GM10266 (cell line): ENCODE measurements at regions not wholly inside any gene's neighbourhood (a gene's known extent, or its start where the extent isn't known, plus 50 kb on each side); places are given as distances from the start of the nearest gene placed in this dataset.

Experiments used
- DNase-seq: peaks from one replicate; pipeline ENCODE4 v3.0.0; 2012; ENCODE audit errors: extremely low spot score
- CTCF ChIP-seq: IDR thresholded peaks from 2 replicates; pipeline ENCODE4 v1.5.1; 2012; ENCODE audit warnings: mild to moderate bottlenecking, low read depth; ENCODE audit not compliant: control insufficient read depth, insufficient read depth; ENCODE audit errors: missing control alignments

GRCh38 chr6:169079650-169080049, 174.0 kb downstream of the THBS2 start:
- no peak for DNase-seq
- no peak for TF ChIP-seq CTCF

GRCh38 chr6:169078399-169079145, 175.1 kb downstream of the THBS2 start:
- DNase-seq: no peak
- no peak for TF ChIP-seq CTCF

- DNase-seq: no peak
- TF ChIP-seq CTCF: no peak
These were observed 177.6 kb downstream of the THBS2 start for GRCh38 chr6:169075915-169076654.

- no peak for TF ChIP-seq CTCF
- DNase-seq: no peak
These were observed 178.3 kb downstream of the THBS2 start for GRCh38 chr6:169075211-169075914.

GRCh38 chr6:169074526-169074925, 179.1 kb downstream of the THBS2 start:
- no peak for DNase-seq

GRCh38 chr6:169073311-169073710, 180.3 kb downstream of the THBS2 start:
- TF ChIP-seq CTCF: no peak

More at GRCh38 chr6:169074526-169074925, 179.1 kb downstream of the THBS2 start:
- no peak for TF ChIP-seq CTCF

More at GRCh38 chr6:169073311-169073710, 180.3 kb downstream of the THBS2 start:
- DNase-seq: no peak
